NCI-H524 treated with DMSO at 0.1 percent for 48 hours (cell line): ENCODE measurements at regions not wholly inside any gene's neighbourhood (a gene's known extent, or its start where the extent isn't known, plus 50 kb on each side); places are given as distances from the start of the nearest gene placed in this dataset.
"Not testable (repeated sequence)": the region's sequence is repeated elsewhere in the genome, so short reads cannot be mapped to it uniquely, and the experiment has no call there.

ENCODE experiments used
- DNase-seq: peaks from one replicate; lab custom pipeline; 2025; lab: John Stamatoyannopoulos, UW

DNA sequence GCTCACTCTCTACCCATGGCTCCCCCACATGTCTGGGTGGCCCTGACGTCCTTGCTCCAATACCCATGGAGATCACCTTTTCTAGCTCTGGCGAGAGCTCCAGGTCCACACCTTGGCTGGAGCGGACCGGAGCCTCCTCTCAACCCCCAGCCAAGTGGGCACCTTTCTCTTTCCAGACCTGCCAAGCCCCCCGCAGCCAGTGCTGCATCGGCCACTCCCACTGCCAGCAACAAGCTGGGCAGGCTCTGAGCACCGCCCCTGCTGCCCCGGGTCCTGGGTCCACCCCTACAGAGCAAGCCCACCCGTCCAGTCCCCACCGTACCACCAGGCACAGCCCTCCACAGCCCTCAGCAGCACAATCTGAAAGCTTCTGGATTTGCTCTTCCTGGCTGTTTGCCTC lies 98.2 kb upstream of the C14orf180 start:
- DNase-seq: no peak

DNA sequence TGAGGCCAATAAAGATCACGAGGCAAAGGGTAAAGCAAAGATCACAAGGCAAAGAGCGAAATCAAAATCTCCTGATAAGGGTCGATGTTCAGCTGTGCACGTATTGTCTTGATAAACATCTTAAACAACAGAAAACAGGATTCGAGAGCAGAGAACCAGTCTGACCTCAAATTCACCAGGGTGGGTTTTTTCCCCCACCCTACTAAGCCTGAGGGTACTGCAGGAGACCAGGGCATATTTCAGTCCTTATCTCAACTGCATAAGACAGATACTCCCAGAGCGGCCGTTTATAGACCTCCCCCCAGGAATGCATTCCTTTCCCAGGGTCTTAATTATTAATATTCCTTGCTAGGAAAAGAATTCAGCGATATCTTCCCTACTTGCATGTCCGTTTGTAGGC lies 97.5 kb upstream of the C14orf180 start:
- DNase-seq: not testable (repeated sequence)

DNA sequence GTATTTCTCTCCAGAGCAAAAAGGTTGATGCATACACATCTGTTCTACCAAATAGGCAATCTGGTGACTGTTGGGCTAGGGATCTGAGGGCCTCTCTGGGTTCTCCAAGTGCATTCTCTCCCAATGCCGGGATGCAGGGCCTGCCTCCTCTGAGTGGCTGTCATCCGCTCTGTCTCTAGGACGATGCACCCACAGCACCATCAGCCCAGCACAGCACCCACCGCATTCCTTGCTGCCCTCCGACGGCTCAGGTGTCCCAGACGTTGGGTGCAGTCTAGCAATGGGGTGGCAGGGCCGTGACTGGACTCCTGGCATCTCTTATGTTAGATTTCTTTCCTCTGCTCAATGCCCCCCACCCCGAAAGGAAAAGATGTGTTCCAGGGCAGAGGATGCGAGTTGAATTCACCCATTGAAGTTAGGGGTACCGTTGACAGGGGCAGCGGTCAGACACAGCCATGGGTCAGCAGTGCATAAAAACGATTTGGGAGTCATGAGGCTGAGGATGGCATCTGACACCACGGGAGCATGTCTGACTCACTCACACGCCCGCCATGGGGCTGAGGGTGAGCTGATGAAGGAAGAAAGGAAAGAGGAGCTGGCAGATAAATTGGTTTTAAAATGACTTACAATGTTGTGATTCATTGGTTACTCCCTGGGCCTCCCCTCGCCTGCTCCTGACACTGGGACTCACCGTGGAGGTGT lies 93.2 kb upstream of the C14orf180 start:
- no peak for DNase-seq

DNA sequence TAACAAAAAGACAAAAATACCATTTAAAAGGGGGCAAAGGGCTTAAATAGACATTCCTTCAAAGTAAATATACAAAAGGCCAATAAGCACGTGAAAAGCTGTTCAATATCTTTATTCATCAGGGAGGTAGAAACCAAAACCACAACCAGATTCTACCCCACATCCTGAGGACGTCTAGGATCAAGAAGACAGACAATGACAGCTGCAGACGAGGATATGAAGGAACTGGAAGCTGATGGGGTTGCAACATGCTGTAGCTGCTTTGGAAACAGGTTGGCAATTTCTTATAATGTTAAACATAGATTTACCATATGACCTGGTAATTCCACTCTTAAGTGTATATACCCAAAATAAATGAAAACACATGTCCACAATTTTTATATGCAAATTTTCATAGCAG lies 85.1 kb upstream of the C14orf180 start:
- DNase-seq: no peak

DNA sequence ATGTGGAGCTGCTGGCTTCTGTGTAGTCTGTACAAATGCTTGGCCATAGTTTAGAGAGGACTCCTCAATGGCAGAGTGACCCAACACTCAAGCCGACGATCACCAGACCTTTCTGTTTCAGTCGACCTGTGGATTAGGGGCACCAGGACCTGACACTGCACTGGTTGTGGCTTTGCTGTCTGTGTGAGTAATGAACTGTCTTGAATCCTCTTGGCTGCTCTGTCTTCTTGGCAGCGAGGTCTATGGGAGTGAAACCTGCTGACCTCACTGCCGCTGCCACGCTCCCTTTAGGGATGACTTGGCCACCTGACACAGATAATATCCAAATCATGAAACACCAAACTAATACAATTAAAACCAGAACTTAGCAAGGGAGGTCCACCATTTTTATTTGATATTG lies 83.5 kb upstream of the C14orf180 start:
- no peak for DNase-seq

DNA sequence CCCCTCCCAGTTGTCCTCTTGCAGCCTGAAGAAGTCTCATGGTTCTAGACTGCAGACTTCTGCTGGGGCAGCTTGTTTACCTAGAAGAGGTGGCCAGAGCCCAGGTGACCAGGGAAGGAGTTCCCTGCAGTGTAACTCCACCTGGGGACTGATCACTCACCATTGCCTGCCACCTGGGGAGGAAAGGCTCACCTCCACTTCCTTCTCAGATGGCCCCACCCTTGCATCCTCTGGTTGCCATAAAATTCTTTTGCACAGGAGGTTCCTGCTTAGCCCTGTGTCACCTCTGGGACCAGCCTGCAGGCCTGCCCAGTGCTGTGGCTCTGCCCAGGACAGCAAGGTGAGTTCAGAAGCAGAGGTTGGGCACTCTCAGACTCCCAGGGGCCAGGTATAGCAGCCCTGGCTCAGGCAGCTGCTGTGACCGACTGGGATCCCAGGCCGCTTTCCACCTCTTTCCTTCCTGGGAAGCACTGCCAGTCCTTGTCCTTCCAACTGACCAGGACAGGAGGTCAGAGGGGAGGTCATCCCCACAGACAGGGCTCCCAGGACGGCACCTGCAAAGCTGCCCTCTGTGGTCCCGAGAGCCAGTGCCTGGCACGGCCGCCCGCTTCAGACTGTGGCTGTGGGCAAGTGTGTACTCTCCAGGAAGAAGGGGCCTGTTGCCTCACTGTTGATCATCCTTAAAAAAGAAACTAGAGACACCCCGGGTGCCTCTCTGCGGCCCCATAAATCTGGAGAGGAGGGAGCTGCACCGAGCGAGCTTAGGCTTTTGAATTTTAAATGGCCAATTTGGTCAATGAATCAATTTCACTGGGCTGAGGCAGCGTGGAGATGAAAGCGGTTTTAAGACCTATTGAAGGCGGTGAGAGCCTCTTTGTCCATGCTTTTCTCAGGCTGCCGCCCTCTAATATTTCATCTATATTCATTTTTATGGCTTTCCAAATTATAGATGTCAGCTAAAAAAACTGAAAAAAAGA lies 79.5 kb upstream of the C14orf180 start:
- DNase-seq: no peak

DNA sequence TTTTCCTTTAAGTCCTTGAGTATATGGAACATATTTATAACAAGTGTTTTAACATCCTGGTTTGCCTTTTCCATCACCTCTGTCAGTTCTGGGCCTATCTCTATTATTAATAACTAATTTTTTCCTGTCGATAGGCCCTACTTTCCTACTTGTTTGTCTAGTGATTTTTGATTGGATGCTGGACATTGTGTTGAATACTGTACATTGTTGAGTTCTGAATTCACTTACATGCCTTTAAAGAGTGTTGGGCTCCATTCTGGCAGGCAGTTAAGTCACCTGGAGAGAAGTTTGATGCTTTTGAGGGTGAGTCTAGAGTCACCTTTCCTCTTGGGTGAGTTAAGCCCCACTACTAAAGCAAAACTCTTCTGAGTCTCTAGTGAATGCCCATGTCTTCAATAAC lies 77.5 kb upstream of the C14orf180 start:
- DNase-seq: no peak

DNA sequence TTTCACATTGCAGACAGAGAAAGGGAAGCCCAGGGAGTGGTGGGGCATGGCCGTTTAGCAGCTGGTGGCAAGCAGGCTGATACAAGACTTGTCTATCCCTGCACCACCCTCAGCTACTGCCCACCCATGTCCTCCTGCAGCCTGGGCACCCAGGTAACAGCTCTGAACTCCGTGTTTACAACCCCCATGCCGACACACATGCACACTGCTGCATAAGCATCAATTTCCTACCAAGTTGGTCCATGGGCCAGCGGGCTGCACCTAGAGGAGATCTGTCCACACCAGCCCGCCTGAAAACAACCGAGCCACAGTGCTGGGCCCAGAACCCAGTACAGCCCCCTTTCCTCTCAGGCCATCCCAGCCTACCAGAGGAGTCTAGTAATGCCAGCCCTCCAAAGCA lies 75.9 kb upstream of the C14orf180 start:
- no peak for DNase-seq

DNA sequence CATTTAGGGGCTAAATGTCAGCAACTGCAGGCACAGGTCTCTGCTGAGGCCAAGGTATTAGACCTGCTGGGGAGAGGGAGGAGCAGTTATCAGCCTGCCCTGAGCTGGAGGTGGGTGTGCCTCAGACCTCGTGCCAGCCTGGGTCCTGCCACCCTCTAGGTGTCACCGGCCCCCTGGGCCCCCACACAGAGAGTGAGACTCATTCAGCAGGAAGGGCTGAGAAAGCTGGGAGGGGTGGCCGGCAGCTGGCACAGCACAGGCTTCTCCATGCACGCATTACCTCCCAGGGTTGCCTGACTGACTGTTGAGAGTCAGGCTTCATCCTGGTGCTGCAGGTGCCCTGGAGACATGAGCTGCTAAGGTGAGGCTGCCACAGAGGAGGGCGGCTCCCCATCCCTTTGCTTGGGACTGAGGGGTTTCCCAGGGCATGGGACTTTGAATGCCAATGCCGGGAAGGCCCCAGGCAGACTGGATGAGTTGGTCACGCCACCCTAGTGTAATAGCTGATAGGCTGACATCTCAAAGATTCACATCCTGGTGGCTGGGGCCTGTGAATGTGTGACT lies 75.3 kb upstream of the C14orf180 start:
- no peak for DNase-seq

DNA sequence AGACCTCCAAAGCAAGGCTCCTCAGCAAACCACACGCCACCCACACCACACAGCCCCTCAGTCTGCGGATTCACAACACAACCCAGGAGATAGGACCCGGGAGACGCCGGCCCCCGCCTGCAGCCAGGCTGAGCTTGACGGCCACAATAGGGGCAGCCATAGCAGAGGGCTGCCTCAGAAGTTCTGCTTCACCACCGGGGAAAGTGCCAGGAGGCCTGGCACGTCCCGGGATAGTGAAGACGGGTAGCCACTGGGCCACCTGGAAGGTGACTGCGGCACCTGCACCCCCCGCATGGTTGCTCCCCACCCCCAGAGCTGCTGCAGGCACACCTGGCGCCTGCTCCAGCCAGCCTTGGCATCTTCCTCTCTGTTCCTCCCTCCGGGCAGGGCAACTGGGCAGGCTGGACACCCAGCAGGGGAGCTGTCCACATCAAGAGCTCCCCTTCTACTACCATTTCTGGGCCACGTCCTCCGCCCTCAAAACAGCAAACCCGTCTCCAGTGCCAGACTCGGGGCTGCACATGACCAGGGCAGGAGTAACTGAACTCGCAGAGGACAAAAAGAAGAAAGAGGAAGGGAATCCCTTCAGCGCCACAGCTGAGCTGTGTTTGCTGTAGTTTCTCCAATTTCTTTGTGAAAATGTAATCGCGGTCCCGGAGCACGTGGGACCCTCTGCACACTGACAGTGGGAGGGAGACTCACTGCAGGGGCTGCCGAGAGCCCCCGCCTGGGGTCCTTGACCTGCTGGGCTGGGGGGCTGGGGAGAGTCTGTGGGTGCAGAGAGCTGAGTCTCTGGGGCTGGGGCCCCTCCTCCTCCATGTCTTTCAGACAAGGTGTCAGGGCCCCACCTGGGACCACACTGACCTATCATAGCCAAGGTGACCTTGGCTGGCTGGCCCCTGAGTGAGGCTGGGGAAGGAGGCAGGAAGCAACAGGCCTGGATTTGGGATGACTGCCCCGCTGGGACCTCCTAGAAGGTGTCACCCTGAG lies 74.2 kb upstream of the C14orf180 start:
- DNase-seq: no peak

DNA sequence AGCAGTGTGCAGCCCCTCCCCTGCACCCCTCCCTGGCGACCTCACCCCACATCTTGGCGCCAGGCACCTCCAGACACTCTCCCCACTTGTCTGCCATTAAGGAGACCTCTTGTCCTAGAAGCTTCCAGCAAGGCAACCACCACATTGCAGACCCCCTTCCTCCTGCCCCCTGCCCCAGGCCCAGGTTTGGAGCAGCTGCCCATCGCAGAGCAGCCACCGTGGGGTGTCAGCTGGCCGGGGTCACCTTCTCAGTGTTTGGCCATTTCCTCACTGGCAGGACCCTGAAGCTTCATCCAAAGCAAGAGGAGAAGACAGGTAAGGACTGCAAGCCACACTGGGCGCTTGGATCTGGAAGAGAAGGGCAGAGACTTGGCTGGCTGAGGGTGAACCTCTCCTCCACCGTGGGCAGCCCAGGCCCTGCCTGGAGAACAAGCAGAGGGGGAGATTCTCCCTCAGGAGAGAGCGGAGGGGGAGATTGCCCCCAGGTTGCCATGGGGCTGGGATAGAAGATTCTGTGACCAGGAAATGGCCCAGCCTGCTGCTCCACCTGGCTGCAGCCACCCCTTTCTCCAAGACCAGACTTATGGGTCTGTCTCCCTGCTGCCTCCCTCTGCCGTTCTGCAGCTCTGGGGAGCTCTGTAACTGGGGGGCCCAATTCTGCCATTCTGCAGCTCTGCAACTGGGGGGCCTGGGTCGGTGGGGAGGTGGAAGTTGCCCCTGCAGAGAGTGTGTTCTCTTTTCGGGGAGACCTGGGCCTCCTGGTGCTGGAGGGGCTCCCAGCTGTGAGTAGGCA lies 72.9 kb upstream of the C14orf180 start:
- no peak for DNase-seq

DNA sequence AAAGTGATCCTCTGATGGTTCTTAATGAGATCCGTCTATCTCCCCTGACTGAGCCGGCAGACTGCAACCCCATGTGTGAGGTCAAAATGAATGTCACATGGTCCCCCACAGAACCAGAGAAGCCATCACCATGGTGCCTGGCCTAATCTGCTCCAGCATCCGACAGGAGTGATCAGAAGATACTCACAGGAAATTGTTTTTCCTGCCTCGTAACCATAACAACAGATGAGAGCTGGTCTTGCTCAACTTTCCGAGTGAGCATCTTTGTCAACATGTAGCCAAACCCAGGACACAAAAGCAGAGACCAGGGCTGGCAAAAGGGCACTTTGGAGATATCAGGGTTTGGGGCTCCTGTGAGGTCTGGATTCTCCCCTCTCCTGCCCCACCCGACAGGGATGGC lies 72.1 kb upstream of the C14orf180 start:
- no peak for DNase-seq

DNA sequence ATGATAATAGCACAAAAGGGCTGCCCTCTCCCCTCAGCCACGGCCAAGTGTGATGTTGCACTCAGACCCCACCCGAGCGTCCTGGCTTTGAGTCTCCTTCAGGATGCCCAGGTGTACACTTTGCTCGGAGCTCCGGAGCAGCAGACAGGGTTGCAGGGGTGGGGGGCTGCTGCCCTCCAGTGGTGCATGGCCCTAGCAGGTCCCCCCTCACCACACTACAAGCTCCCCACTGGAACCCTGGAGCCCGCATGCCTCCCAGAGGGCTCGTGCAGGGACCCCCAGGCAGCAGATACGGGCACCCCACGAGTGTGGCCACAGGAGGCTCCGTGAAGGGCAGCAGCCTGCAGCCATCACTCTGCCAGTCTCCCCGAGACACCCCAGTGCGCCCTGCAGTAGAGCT lies 69.9 kb upstream of the C14orf180 start:
- DNase-seq: no peak

DNA sequence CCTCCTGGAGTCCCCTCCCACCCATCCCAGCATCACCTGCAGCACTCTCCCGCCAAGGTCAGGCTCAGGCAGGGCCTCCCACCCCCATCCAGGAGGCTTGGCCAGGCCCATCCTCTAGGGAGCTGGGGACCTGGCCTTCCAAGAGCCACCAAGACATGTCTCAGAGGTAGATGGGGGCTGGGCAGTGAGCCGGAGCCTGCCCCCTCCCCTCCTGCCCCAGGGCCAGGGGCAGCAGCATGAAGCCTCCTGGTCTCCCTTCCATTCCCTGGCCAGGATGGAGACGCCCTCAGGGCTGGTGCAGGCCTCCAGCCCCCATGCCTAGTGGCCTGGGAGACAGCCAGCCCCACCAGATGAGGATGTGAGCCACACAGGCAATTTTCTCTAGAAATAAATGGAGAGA lies 69.3 kb upstream of the C14orf180 start:
- DNase-seq: no peak

DNA sequence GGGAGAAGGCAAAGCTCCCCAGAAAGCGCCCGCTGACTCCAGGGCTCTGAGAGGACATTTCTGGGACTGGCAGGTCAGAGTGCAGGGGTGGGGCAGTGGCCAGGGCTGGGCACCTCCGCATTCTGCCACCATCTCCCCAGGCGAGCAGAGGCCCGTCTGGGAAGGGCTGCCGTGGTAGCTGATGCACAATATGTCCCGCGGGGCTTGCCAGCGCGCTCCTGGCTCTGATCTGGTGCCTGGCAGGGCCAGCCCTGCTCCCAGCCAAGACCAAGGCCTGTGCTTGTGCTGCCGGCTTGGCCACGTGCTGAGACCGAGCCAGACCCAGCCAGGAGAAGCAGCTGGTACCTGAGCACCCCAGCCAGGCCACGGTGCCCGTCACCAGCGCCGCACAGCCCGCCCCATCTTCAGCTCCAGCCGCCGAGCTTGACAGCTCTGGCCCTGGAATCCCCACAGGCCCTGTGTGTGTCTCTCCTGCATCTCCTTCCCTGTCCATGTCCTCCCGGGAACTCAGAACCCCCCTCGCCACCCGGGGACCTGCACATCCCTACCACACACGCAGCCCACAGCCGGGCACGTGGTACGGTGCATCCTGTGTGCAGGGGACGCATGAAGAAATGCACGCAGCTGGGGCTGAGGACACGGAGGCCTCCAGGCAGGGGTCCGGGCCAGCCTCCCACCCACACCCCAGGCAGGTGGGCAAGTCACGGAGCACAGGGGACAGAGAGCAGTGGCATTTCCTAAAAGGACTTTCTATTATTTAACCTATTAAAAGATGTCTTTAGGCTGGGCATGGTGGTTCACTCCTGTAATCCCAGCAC lies 68.6 kb upstream of the C14orf180 start:
- no peak for DNase-seq

DNA sequence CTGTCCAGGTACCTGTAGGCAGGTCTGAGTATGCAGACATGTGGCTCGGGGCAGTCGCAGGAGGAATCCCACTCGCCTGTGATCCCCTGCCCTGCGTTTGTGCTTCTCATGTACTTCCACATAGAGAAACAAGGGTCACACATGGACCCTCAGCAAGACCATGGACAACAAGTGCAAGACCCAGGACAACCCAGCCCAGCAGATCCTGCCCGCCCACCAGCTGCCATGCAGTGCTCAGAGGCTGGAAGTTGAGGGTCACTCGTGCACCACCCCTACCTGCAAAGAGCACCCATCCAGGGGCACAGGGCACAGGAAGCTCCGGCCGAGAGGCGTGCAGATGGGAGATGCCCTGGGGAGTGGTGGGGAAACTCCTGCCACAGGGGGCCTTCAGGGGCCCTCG lies 67.5 kb upstream of the C14orf180 start:
- DNase-seq: no peak

DNA sequence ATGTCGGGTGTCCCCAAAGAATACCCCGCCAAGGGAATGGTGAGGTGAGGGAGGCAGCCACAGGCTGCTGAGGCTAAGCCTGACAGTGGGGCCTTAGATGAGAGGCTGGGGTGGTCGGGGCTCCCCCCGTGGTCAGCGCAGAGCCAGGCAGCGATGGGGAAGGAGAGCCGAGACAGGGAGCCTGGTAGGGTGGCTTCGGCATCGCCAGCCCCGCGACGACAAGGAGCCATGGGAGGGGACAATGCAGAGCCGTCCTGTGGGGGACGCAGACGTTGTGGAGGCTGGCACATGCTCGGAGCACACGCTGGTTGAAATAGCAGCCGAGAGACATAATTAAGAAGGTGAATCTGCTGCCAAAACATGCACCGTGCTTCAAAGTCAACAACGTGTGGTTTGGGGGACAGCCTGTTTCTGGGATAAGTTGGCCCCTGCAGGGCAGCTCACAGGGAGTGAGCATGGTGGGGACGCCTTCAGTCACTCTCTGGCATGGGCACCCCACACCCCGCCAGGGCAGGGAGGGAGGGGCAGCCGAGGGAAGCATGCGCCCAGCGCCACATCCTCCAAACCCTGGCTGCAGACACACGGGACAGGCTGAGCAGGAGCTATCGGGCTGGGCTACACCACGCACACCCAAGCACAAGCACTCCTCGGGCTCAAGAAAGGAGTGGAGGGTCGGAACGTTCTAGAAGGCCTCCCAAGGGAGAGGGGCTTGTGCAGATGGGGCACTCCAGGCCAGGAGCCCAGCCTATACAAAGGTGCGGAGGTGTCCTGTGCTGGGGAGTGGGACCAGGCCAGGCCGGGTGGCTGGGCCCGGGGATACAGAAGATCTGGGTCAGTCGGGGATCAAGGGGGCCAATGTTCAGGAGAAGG lies 66.6 kb upstream of the C14orf180 start:
- DNase-seq: no peak

DNA sequence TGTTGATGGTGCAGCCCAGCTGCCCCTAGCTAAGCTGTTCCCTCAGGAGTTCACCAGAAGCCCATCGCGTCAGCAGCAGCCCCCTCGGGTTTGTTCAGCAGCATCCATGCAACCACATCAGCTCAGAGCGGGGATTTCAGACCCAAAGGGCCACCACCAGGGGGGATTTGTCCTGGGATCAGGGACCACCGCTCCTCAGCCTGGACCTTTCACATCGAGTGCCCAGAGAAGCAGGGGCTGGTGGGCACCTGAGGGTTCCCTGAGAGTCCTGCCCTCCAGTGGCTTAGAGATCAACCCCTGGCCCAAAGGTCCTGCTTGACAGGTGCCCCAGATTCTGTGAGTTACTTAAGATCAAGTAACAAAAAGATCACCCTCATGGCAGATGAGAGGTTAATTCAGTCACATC lies 65.9 kb upstream of the C14orf180 start:
- no peak for DNase-seq
